ENCODE measurements at regions not wholly inside any gene's neighbourhood (a gene's known extent, or its start where the extent isn't known, plus 50 kb on each side); places are given as distances from the start of the nearest gene placed in this dataset.

GRCh38 chr10:130654726-130655125, 518.5 kb downstream of the GLRX3 start:
- TF ChIP-seq CTCF (conservative IDR thresholded peaks at IDR 0.05; ENCODE audit: low read depth, low read length) (no peak), EZH2 (IDR thresholded peaks at IDR 0.05; ENCODE audit: borderline replicate concordance, low read depth, low read length, poor library complexity, severe bottlenecking) (no peak)

Measured in A673 (cell line).